GM18951 (cell line): ENCODE measurements at regions not wholly inside any gene's neighbourhood (a gene's known extent, or its start where the extent isn't known, plus 50 kb on each side); places are given as distances from the start of the nearest gene placed in this dataset.

Experiments
- POLR2A ChIP-seq: IDR thresholded peaks from 4 replicates; pipeline ENCODE4 v1.6.1; 2011; ENCODE audit warnings: mild to moderate bottlenecking; ENCODE audit not compliant: insufficient read length, insufficient read depth; ENCODE audit errors: extremely low read depth
- in situ Hi-C: fragments of 300-500 bp; cut with MboI; formaldehyde crosslinking; loops from one replicate; pipeline ENCODE4 v1.12.0; 2022; ENCODE audit warnings: low sequenced_read_pairs, mixed read lengths, inconsistent platforms; ENCODE audit not compliant: unreplicated experiment

DNA sequence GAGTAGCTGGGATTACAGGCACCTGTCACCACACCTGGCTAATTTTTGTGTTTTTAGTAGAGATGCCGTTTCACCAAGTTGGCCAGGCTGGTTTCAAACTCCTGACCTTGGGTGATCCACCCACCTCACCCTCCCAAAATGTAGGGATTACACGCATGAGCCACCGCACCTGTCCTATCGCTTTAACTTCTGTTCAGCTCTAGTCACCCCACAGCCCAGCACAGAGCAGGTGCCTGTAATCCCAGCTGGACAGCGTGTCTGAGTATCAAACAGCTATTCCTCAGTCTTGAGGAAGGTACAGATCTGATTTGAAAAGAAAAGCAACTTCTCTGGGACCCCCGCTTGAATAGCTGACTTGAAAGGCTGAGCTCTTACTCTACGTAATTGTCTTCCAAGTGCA is 149.1 kb downstream of the CTTN start:
- TF ChIP-seq POLR2A, result no peak
- in situ Hi-C loops, result no loop called here

DNA sequence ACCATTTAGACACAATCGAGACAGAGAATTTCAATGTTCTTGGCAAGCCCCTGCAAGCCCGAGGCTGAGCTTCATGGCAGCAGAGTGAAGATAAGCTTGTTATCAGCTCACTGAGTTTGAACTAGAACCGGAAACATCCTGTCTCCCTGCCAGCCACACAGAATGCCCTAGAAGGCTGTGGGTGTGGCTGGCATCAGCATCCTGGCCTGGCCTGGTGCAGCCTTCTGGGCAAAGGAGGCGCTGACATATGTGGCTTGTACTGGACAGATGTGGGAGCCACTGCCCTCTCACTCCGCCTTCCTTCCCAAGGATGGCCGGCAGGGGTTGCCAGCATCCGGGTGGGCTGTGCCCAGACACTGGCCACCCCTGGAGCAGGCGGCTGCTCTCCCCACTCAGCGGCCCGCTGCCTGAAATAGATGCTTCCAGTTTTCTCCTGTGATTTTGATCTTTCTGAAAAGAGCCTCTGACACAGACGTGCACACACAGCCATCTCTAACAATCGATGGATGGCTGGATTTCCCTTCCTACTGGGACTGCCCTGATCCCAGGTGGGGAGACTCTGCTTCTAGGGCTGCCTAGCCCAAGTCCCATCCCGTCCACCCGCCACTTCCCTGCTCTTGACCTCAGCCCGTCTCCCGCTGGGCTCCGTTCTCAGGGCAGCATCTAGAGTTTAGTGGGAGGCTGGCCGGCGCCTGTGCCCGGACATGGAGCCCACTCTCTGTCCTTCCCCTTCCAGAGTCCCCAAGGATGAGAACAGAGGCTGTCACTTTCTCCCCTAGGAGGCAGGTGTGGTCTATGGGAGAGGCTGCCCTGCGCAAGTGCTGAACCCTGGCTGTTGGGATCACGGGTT is 149.7 kb downstream of the CTTN start:
- in situ Hi-C loops, result no loop called here
- no peak for TF ChIP-seq POLR2A

GRCh38 chr11:70548976-70549375 is 150.6 kb downstream of the CTTN start:
- in situ Hi-C loops, result no loop called here
- TF ChIP-seq POLR2A, result no peak

DNA sequence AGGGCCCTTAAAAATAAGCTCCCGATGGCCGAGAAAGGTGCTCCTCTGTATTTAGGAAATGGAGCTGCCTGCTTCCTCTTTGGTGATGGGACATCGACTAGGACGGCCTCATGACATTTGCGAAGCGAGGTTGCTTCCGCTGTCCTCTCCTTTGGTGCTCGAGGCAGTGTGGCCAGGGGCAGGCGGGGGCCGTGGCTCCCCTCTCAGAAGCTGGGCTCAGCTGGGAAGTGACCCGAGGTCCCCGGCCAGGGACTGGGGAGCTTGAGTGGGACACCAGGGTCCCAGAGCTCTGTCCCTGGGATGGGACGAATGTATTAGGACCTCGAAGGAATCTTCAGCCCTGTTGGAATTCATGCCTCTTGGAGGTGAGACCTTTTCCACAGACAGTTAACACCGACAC is 151.1 kb downstream of the CTTN start:
- in situ Hi-C loops, result no loop called here

GRCh38 chr11:70549796-70550195 is 151.5 kb downstream of the CTTN start:
- TF ChIP-seq POLR2A, result no peak
- in situ Hi-C loops, result no loop called here

More for the DNA sequence above, 151.1 kb downstream of the CTTN start:
- no peak for TF ChIP-seq POLR2A

GRCh38 chr11:70550456-70551195 is 152.3 kb downstream of the CTTN start:
- TF ChIP-seq POLR2A, result no peak
- in situ Hi-C loops, result no loop called here

GRCh38 chr11:70551351-70552166 is 153.2 kb downstream of the CTTN start:
- no peak for TF ChIP-seq POLR2A
- in situ Hi-C loops, result no loop called here

GRCh38 chr11:70552167-70553150 is 154.1 kb downstream of the CTTN start:
- TF ChIP-seq POLR2A, result no peak
- in situ Hi-C loops, result no loop called here

GRCh38 chr11:70555078-70555477 is 156.7 kb downstream of the CTTN start:
- no peak for TF ChIP-seq POLR2A
- in situ Hi-C loops, result no loop called here

- TF ChIP-seq POLR2A, result no peak
- in situ Hi-C loops, result no loop called here
Observed at GRCh38 chr11:70556884-70557741, 158.8 kb downstream of the CTTN start.

- no peak for TF ChIP-seq POLR2A
- in situ Hi-C loops, result no loop called here
Observed at GRCh38 chr11:70557742-70558485, 159.6 kb downstream of the CTTN start.
